ENCODE measurements at regions not wholly inside any gene's neighbourhood (a gene's known extent, or its start where the extent isn't known, plus 50 kb on each side); places are given as distances from the start of the nearest gene placed in this dataset.

DNA sequence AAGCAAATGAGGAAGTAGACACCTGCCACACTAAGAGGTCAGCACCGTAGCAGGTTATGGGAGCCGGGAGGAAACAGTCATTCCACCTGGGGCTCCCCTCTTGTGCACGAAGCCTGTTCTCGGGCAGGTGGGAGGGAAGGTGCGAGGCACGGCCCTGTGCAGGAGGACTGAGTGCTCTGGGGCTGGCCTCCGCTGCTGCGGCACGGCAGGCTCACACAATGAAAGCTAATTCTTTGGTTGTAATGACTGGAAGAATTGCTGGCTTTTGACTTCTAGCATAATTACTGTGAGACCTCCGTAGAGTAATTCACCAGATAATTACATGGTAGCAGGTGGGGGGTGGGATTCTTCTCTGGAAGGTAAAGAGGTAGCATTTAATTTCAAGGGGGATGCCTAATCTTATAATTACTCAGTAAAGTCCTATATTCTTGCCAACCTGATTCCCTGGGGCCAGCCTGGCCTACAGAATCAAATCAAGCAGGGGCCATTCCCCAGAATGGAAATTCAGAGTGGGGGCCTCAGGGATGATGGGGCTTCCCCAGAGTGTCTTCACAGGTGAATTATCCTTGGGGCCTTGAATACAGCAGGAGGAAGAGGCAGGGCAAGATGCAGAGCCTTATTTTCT, 129.1 kb downstream of the TPRA1 start:
- no peak overlapping the region for H3K27ac Mint-ChIP-seq
- Histone ChIP-seq H3K79me1 (ENCODE audit: insufficient read depth, low read depth, low read length, poor library complexity, severe bottlenecking) (no peaks in the 10 kb centered on the region), H2AFZ (ENCODE audit: low read length) (no peak overlapping the region), H2BK12ac (ENCODE audit: insufficient read length, low read depth, low read length) (no peak overlapping the region), H4K20me1 (ENCODE audit: control insufficient read depth, insufficient read depth, insufficient read length) (no peaks in the 10 kb centered on the region), H2AK5ac (ENCODE audit: insufficient read length, low read length) (no peak overlapping the region), H4K8ac (replicated peaks; ENCODE audit: insufficient read length, low read depth, low read length) (no peak overlapping the region), H3K14ac (ENCODE audit: insufficient read depth, low read length) (no peak overlapping the region; the same call in 1 of the 2 replicates), H2BK120ac (ENCODE audit: low read depth, low read length, poor library complexity, severe bottlenecking) (no peak overlapping the region), H3K23ac (ENCODE audit: insufficient read length, low read depth, low read length) (no peak overlapping the region), H3K27ac (ENCODE audit: insufficient read length, low read depth, low read length) (no peak overlapping the region), H2BK20ac (ENCODE audit: low read depth, low read length, poor library complexity, severe bottlenecking) (no peak overlapping the region), H3K18ac (ENCODE audit: insufficient read length, low read depth, low read length) (no peak overlapping the region), H3K4ac (ENCODE audit: low read depth, low read length) (no peak overlapping the region), H4K5ac (ENCODE audit: insufficient read length, low read depth, low read length) (no peak overlapping the region), H4K91ac (ENCODE audit: insufficient read length, low read depth, low read length) (no peak overlapping the region), H3K79me2 (ENCODE audit: insufficient read depth, low read length) (no peaks in the 10 kb centered on the region), H3K4me1 (ENCODE audit: insufficient read depth, low read length) (no peaks in the 10 kb centered on the region), H2BK15ac (ENCODE audit: low read depth, low read length) (no peak overlapping the region), H3K27me3 (ENCODE audit: insufficient read depth, low read length) (peaks cover 12% of the 10 kb centered on the region; the same call in 1 of the 2 replicates), H3K56ac (ENCODE audit: insufficient read length, low read depth, low read length) (no peak overlapping the region), H2BK5ac (ENCODE audit: insufficient read length, low read length) (no peak overlapping the region), H3K9ac (ENCODE audit: extremely low read depth, insufficient read length, low read length) (no peak overlapping the region), H3K4me2 (ENCODE audit: insufficient read depth, insufficient read length, low read length) (no peak overlapping the region), H3K9me3 (ENCODE audit: control insufficient read depth, low read depth, low read length) (no peaks in the 10 kb centered on the region), H3K23me2 (ENCODE audit: insufficient read length, low read depth, low read length, poor library complexity, severe bottlenecking) (peaks cover 2% of the 10 kb centered on the region), H3T11ph (ENCODE audit: low read length) (no peak overlapping the region)
- H3K4me3 Mint-ChIP-seq, result no peak overlapping the region
- no peaks in the 10 kb centered on the region; a peak in 2 of 5 replicates for H3K9me3 Mint-ChIP-seq
- no peaks in the 10 kb centered on the region for H3K36me3 Mint-ChIP-seq (ENCODE audit: insufficient read depth in 1 of 3, low read depth in 3 of 3)
- H3K27me3 Mint-ChIP-seq (ENCODE audit: low read depth), result peaks cover 43% of the 10 kb centered on the region
- H3K4me1 Mint-ChIP-seq, result peaks cover 13 to 29% of the 10 kb centered on the region in 2 experiments
- no CpG with 5 or more reads among the region's 10 CpGs for WGBS (ENCODE audit: extremely low coverage, insufficient read length, low lambda C conversion rate)
- TF ChIP-seq, protein P1, sequence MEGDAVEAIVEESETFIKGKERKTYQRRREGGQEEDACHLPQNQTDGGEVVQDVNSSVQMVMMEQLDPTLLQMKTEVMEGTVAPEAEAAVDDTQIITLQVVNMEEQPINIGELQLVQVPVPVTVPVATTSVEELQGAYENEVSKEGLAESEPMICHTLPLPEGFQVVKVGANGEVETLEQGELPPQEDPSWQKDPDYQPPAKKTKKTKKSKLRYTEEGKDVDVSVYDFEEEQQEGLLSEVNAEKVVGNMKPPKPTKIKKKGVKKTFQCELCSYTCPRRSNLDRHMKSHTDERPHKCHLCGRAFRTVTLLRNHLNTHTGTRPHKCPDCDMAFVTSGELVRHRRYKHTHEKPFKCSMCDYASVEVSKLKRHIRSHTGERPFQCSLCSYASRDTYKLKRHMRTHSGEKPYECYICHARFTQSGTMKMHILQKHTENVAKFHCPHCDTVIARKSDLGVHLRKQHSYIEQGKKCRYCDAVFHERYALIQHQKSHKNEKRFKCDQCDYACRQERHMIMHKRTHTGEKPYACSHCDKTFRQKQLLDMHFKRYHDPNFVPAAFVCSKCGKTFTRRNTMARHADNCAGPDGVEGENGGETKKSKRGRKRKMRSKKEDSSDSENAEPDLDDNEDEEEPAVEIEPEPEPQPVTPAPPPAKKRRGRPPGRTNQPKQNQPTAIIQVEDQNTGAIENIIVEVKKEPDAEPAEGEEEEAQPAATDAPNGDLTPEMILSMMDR (conservative IDR thresholded peaks at IDR 0.05), result no peak
- DNase-seq, result no peak
